RKO (cell line): ENCODE measurements at regions not wholly inside any gene's neighbourhood (a gene's known extent, or its start where the extent isn't known, plus 50 kb on each side); places are given as distances from the start of the nearest gene placed in this dataset.

Source experiments
- DNase-seq: peaks from one replicate; pipeline ENCODE4 v3.0.0-alpha.2; 2016; ENCODE audit warnings: low spot score

GRCh38 chr4:86529436-86529835 lies 64.7 kb upstream of the PTPN13 start:
- DNase-seq: no peak

- DNase-seq: no peak
Measured at GRCh38 chr4:86530183-86530582, 63.9 kb upstream of the PTPN13 start.

GRCh38 chr4:86531440-86531839 lies 62.7 kb upstream of the PTPN13 start:
- DNase-seq: no peak

- no peak for DNase-seq
Measured at GRCh38 chr4:86532851-86533250, 61.3 kb upstream of the PTPN13 start.

GRCh38 chr4:86536151-86536550 lies 58.0 kb upstream of the PTPN13 start:
- DNase-seq: no peak

GRCh38 chr4:86542319-86543027 lies 51.6 kb upstream of the PTPN13 start:
- no peak for DNase-seq

- DNase-seq: no peak
Measured at GRCh38 chr4:86543080-86543479, 51.0 kb upstream of the PTPN13 start.

- DNase-seq: no peak
Measured at GRCh38 chr4:86543560-86544309, 50.4 kb upstream of the PTPN13 start.

GRCh38 chr4:86544310-86544966 lies 49.7 kb upstream of the PTPN13 start:
- DNase-seq: no peak
